Activated CD4-positive, CD25-positive, alpha-beta regulatory T cell (primary cell): ENCODE measurements at regions not wholly inside any gene's neighbourhood (a gene's known extent, or its start where the extent isn't known, plus 50 kb on each side); places are given as distances from the start of the nearest gene placed in this dataset.
A peak's percentile ranks its signal among the peaks of the same experiment; 100 is the strongest.
"Not testable (repeated sequence)": the region's sequence is repeated elsewhere in the genome, so short reads cannot be mapped to it uniquely, and the experiment has no call there.

Experiments
- DNase-seq, 4 experiments: peaks; one replicate each; lab custom pipeline; 2025; lab: John Stamatoyannopoulos, UW

- DNase-seq = no peak
These were observed 98.9 kb upstream of the MAPRE2 start for GRCh38 chr18:34942276-34942675.

- no peak for DNase-seq
These were observed 98.2 kb upstream of the MAPRE2 start for GRCh38 chr18:34942975-34943374.

- no peak for DNase-seq
These were observed 97.6 kb upstream of the MAPRE2 start for GRCh38 chr18:34943587-34943986.

GRCh38 chr18:34947711-34948125 is 93.5 kb upstream of the MAPRE2 start:
- DNase-seq = no peak

GRCh38 chr18:34951625-34952379 is 89.4 kb upstream of the MAPRE2 start:
- no peak for DNase-seq

- DNase-seq = no peak
These were observed 88.0 kb upstream of the MAPRE2 start for GRCh38 chr18:34953212-34953611.

GRCh38 chr18:34955494-34955893 is 85.7 kb upstream of the MAPRE2 start:
- DNase-seq = not testable (repeated sequence)

GRCh38 chr18:34956663-34957062 is 84.5 kb upstream of the MAPRE2 start:
- DNase-seq = no peak

GRCh38 chr18:34957119-34957863 is 83.9 kb upstream of the MAPRE2 start:
- no peak for DNase-seq

GRCh38 chr18:34957864-34958259 is 83.4 kb upstream of the MAPRE2 start:
- no peak for DNase-seq

GRCh38 chr18:34959211-34959829 is 81.9 kb upstream of the MAPRE2 start:
- DNase-seq = no peak

- no peak for DNase-seq
These were observed 81.2 kb upstream of the MAPRE2 start for GRCh38 chr18:34959989-34960388.

GRCh38 chr18:34965108-34965507 is 76.1 kb upstream of the MAPRE2 start:
- no peak for DNase-seq

- DNase-seq = no peak
These were observed 75.6 kb upstream of the MAPRE2 start for GRCh38 chr18:34965566-34965965.

GRCh38 chr18:34970106-34970505 is 71.1 kb upstream of the MAPRE2 start:
- DNase-seq = no peak

- no peak for DNase-seq
These were observed 69.9 kb upstream of the MAPRE2 start for GRCh38 chr18:34971313-34971712.

- DNase-seq = no peak
These were observed 68.3 kb upstream of the MAPRE2 start for GRCh38 chr18:34972765-34973414.

GRCh38 chr18:34976123-34976522 is 65.1 kb upstream of the MAPRE2 start:
- no peak for DNase-seq

- DNase-seq = no peak
These were observed 64.7 kb upstream of the MAPRE2 start for GRCh38 chr18:34976534-34976898.

- peak; percentile 21 to 45 (median 32) for DNase-seq
These were observed 64.0 kb upstream of the MAPRE2 start for GRCh38 chr18:34976899-34977837.

GRCh38 chr18:34977838-34978532 is 63.2 kb upstream of the MAPRE2 start:
- peak in 3 of 4 experiments; percentile 2 to 17 (median 10) for DNase-seq
